Gastrocnemius medialis (tissue), 4 donors: ENCODE measurements at regions not wholly inside any gene's neighbourhood (a gene's known extent, or its start where the extent isn't known, plus 50 kb on each side); places are given as distances from the start of the nearest gene placed in this dataset.

Source experiments
- ATAC-seq, 2 donors: fragments of 150-250 bp; one replicate each; pipeline ENCODE4 v1.9.1; 2016
- DNase-seq, 2 donors: peaks; one replicate each; pipeline ENCODE4 v3.0.0-alpha.2; 2019
- H3K27ac ChIP-seq, 4 donors: fragments of 200-600 bp; sonication (generic); 1 replicate in 1 of 4; 2 replicates in 3 of 4; pipeline ENCODE4 v1.5.1; 2016 to 2018; ENCODE audit warnings: mild to moderate bottlenecking in 2 of 4, moderate library complexity in 1 of 4
- H3K27me3 ChIP-seq, 3 donors: fragments of 200-600 bp; sonication (generic) in 2 of 3; 1 replicate in 1 of 3; 2 replicates in 2 of 3; pipeline versions ENCODE4 v1.5.1 to v1.6.0; 2016 to 2019; ENCODE audit warnings: mild to moderate bottlenecking in 1 of 3, moderate library complexity in 1 of 3
- H3K36me3 ChIP-seq, 2 donors: fragments of 200-600 bp; sonication (generic) in 1 of 2; one replicate each; pipeline ENCODE4 v1.5.1; 2017 to 2018
- H3K4me1 ChIP-seq, 2 donors: fragments of 200-600 bp; sonication (generic) in 1 of 2; one replicate each; pipeline ENCODE4 v1.5.1; 2016 to 2017; ENCODE audit warnings: mild to moderate bottlenecking in 2 of 2
- H3K4me3 ChIP-seq, 4 donors: fragments of 200-600 bp; sonication (generic) in 3 of 4; 1 replicate in 1 of 4; 2 replicates in 3 of 4; pipeline ENCODE4 v1.5.1; 2016 to 2019; ENCODE audit warnings: mild to moderate bottlenecking in 2 of 4
- H3K9me3 ChIP-seq, 3 donors: fragments of 200-600 bp; sonication (generic) in 2 of 3; 1 replicate in 1 of 3; 2 replicates in 2 of 3; pipeline ENCODE4 v1.5.1; 2016 to 2019
- CTCF ChIP-seq, 5 experiments: fragments of 450-650 bp in 3 of 5; fragments of 200-600 bp in 2 of 5; sonication (generic) in 2 of 5; IDR thresholded peaks in 4 of 5; conservative IDR thresholded peaks in 1 of 5; 1 replicate in 4 of 5; 2 replicates in 1 of 5; pipeline ENCODE4 v1.5.1; 2016 to 2019; ENCODE audit warnings: antibody characterized with exemption in 5 of 5, mild to moderate bottlenecking in 3 of 5, moderate library complexity in 3 of 5
- POLR2A ChIP-seq, 2 donors: fragments of 450-650 bp; IDR thresholded peaks; one replicate each; pipeline ENCODE4 v1.6.1; 2017; ENCODE audit warnings: antibody characterized with exemption in 2 of 2, mild to moderate bottlenecking in 2 of 2, moderate library complexity in 2 of 2
- in situ Hi-C, 4 donors: fragments of 200-750 bp; cut with MboI; loops; one replicate each; pipeline versions ENCODE4 v1.15.0 to v1.8.0; 2017; ENCODE audit warnings: low sequenced_read_pairs in 4 of 4
- intact Hi-C: fragments of 100-400 bp; cut with DNase I; formaldehyde crosslinking; loops from one replicate; pipeline ENCODE4 v1.15.1; 2023; ENCODE audit warnings: low total_unique reads

- H3K27ac ChIP-seq = no peak overlapping the region
- no peak overlapping the region for H3K4me3 ChIP-seq
- TF ChIP-seq CTCF (IDR thresholded peaks at IDR 0.05 in 4 of 5, conservative IDR thresholded peaks at IDR 0.05 in 1 of 5) = no peak
- no peak for TF ChIP-seq POLR2A (IDR thresholded peaks at IDR 0.05)
- in situ Hi-C loops = no loop called here
- DNase-seq = peak in 1 of 2 donors; percentile 29
- peaks cover 0 to 3% of the 10 kb centered on the region in 2 donors for H3K4me1 ChIP-seq
- no peaks in the 10 kb centered on the region for H3K36me3 ChIP-seq
- peak in 1 of 2 donors; percentile 23 for ATAC-seq
- no peaks in the 10 kb centered on the region for H3K9me3 ChIP-seq
- peaks cover 0 to 11% (median 4%) of the 10 kb centered on the region in 3 donors for H3K27me3 ChIP-seq
- intact Hi-C loops = no loop called here
These were observed 51.6 kb upstream of the SMAD6 start for GRCh38 chr15:66650433-66650832.

DNA sequence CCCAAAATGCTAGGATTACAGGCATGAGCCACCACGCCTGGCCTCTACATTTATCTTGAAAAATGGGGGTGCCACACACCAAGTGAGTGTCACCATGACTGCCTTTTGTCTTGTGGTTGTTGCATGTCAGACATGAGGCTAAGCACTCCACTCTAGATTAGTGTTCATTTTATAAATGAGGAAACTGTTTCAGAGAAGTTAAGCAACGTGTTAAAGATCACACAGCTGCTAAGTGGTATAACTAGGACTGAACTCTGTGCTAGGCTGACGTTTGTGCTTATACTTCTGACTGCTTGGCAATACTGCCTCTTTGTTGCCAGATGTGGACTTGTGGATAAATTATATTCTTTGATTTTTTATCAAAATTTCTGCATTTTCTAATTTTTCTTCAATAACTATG lies 50.8 kb upstream of the SMAD6 start:
- Histone ChIP-seq H3K4me3 (no peak overlapping the region), H3K36me3 (no peaks in the 10 kb centered on the region), H3K4me1 (peaks cover 0 to 3% of the 10 kb centered on the region in 2 donors), H3K9me3 (no peaks in the 10 kb centered on the region), H3K27ac (no peak overlapping the region), H3K27me3 (peaks cover 3 to 11% (median 7%) of the 10 kb centered on the region in 3 donors)
- DNase-seq = no peak
- in situ Hi-C loops = no loop called here
- TF ChIP-seq CTCF (IDR thresholded peaks at IDR 0.05 in 4 of 5, conservative IDR thresholded peaks at IDR 0.05 in 1 of 5) (no peak), POLR2A (IDR thresholded peaks at IDR 0.05) (no peak)
- no peak for ATAC-seq
- intact Hi-C loops = no loop called here

DNA sequence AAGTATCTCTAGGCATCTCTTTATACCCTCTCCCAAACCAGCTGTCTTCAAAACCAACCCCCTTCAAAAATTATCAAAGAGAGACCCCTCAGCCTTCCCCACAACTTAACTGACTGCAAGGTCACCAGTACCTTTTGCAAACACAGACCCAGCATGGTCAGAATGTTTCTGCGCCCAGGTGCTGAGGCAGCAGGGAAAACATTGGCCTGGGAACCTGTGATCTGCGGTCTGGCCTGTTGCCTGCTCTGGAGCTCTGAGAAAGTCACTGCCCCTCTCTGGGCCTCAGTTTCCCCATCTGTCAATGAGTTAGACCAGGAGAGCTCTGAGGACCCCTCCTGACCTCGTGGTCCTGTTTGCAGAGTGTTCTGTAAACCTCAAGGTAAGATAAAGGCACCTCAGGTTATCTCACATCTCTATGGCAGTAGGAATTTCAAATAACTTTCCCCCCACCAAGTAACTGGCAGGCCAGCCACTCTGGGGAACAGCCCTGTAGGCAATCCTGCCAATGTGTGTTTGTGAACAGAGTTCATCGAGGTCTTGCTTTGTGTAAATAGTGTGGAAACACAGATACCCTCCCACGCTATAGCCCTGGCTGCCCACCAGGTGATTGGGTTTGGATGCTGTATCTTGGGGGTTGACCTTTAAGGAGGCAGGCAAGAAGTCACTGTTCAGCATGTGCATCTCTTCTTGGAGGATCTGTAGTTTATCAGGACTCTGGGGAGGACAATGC lies 50.0 kb upstream of the SMAD6 start:
- H3K27ac ChIP-seq = no peak overlapping the region
- ATAC-seq (no peak), DNase-seq (no peak)
- no peak overlapping the region for H3K4me3 ChIP-seq
- in situ Hi-C loops = no loop called here
- no peaks in the 10 kb centered on the region for H3K36me3 ChIP-seq
- no peaks in the 10 kb centered on the region for H3K9me3 ChIP-seq
- TF ChIP-seq CTCF (IDR thresholded peaks at IDR 0.05 in 4 of 5, conservative IDR thresholded peaks at IDR 0.05 in 1 of 5) (no peak), POLR2A (IDR thresholded peaks at IDR 0.05) (no peak)
- intact Hi-C loops = no loop called here
- H3K4me1 ChIP-seq = peaks cover 0 to 3% of the 10 kb centered on the region in 2 donors
- H3K27me3 ChIP-seq = peaks cover 4 to 11% (median 7%) of the 10 kb centered on the region in 3 donors
